Smooth muscle cell (in vitro differentiated cells): ENCODE measurements at regions not wholly inside any gene's neighbourhood (a gene's known extent, or its start where the extent isn't known, plus 50 kb on each side); places are given as distances from the start of the nearest gene placed in this dataset.

Experiments used
- DNase-seq: peaks from one replicate; lab custom pipeline; 2025; ENCODE audit not compliant: unreplicated experiment; lab: John Stamatoyannopoulos, UW
- H2AFZ ChIP-seq: fragments of 200-600 bp; sonication (generic); 2 replicates; pipeline ENCODE4 v1.6.0; 2016; ENCODE audit warnings: antibody characterized with exemption, low read depth, mild to moderate bottlenecking
- H3F3A ChIP-seq: fragments of 200-600 bp; sonication (generic); 2 replicates; pipeline ENCODE4 v1.6.0; 2017; ENCODE audit warnings: antibody characterized with exemption, low read depth
- H3K27ac ChIP-seq: fragments of 200-600 bp; sonication (generic); 2 replicates; pipeline ENCODE4 v1.5.1; 2016; ENCODE audit warnings: low read depth, mild to moderate bottlenecking
- H3K27me3 ChIP-seq: fragments of 200-600 bp; sonication (generic); 2 replicates; pipeline ENCODE4 v1.6.1; 2016; ENCODE audit warnings: low read depth, mild to moderate bottlenecking
- H3K36me3 ChIP-seq: fragments of 200-600 bp; sonication (generic); 2 replicates; pipeline ENCODE4 v1.5.1; 2016; ENCODE audit warnings: low read depth
- H3K4me1 ChIP-seq: fragments of 200-600 bp; sonication (generic); 2 replicates; pipeline ENCODE4 v1.5.1; 2016; ENCODE audit warnings: low read depth
- H3K4me2 ChIP-seq: fragments of 200-600 bp; sonication (generic); 2 replicates; pipeline ENCODE4 v1.6.0; 2016; ENCODE audit warnings: mild to moderate bottlenecking
- H3K4me3 ChIP-seq: fragments of 200-600 bp; sonication (generic); 2 replicates; pipeline ENCODE4 v1.5.1; 2016; ENCODE audit warnings: mild to moderate bottlenecking
- H3K79me2 ChIP-seq: fragments of 200-600 bp; sonication (generic); 2 replicates; pipeline ENCODE4 v1.6.0; 2016; ENCODE audit warnings: low read depth, mild to moderate bottlenecking
- H3K9ac ChIP-seq: fragments of 200-600 bp; sonication (generic); 2 replicates; pipeline ENCODE4 v1.6.0; 2016; ENCODE audit warnings: low read depth
- H3K9me3 ChIP-seq: fragments of 200-600 bp; sonication (generic); replicated peaks from 2 replicates; pipeline ENCODE4 v1.5.1; 2016; ENCODE audit warnings: low read depth
- H4K20me1 ChIP-seq: fragments of 200-600 bp; sonication (generic); 2 replicates; pipeline ENCODE4 v1.6.0; 2016; ENCODE audit warnings: low read depth
- WGBS: methylation state at CpG from one replicate; pipeline ENCODE4 v1.1.7; 2016; ENCODE audit warnings: low lambda C conversion rate; 5-methylcytosine and 5-hydroxymethylcytosine counted together
- TF ChIP-seq, protein P1 (sequence below): fragments of 200-600 bp; sonication (generic); IDR thresholded peaks from 2 replicates; pipeline ENCODE4 v1.5.1; 2017; ENCODE audit warnings: borderline replicate concordance, mild to moderate bottlenecking, antibody characterized with exemption; ENCODE audit not compliant: insufficient read depth, poor library complexity, severe bottlenecking

DNA sequence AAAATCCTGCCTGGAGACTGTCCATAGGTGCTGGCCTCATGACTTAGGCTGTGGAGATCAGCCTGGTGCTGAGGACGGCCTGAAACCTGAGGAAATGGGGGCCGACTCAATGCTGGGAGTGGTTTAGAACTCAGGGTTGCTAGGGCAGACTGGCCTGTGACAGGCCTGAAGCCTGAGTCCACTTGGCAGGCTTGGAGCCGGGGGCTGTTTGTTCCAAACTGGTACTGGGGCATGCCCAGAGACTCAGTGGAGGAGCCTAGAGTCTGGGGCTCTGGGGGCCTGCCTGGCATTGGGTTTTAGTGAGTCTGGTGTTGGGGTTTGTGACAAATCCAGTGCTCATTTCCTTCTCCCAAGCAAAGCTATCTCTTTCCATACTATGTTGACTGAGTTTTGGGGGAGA lies 489.7 kb upstream of the CNKSR2 start:
- Histone ChIP-seq H3K79me2 (no peaks in the 10 kb centered on the region), H3K9ac (no peak overlapping the region), H3K27ac (no peak overlapping the region), H3K9me3 (no peaks in the 10 kb centered on the region), H2AFZ (no peak overlapping the region), H3K27me3 (no peaks in the 10 kb centered on the region), H3K4me3 (no peak overlapping the region), H3K4me1 (no peaks in the 10 kb centered on the region), H4K20me1 (no peaks in the 10 kb centered on the region), H3K36me3 (no peaks in the 10 kb centered on the region), H3K4me2 (no peak overlapping the region), H3F3A (no peaks in the 10 kb centered on the region)
- TF ChIP-seq, protein P1, sequence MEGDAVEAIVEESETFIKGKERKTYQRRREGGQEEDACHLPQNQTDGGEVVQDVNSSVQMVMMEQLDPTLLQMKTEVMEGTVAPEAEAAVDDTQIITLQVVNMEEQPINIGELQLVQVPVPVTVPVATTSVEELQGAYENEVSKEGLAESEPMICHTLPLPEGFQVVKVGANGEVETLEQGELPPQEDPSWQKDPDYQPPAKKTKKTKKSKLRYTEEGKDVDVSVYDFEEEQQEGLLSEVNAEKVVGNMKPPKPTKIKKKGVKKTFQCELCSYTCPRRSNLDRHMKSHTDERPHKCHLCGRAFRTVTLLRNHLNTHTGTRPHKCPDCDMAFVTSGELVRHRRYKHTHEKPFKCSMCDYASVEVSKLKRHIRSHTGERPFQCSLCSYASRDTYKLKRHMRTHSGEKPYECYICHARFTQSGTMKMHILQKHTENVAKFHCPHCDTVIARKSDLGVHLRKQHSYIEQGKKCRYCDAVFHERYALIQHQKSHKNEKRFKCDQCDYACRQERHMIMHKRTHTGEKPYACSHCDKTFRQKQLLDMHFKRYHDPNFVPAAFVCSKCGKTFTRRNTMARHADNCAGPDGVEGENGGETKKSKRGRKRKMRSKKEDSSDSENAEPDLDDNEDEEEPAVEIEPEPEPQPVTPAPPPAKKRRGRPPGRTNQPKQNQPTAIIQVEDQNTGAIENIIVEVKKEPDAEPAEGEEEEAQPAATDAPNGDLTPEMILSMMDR: no peak
- WGBS: 71% methylated on average over 3 of the region's 3 CpGs
- no peak for DNase-seq

DNA sequence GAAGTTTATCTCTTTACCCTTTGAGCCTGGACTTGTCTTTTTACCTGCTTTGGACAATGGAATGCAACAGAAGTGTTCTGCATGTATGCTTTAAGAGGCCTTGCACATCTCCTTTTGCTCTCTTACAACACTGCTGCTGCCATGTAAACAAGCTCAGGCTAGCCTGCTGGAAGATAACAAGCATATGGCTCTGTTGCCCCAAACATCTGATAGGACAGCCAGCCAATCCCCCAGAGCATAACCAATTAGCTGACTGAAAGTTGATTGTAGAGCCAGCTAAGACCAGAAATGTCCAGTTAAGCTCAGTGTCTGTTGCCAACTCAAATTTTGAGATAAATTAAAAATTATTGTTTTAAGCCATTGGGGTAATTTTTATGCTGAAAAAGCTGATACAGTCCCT lies 510.6 kb upstream of the CNKSR2 start:
- no peak overlapping the region for H3K27ac ChIP-seq
- no peaks in the 10 kb centered on the region for H3K27me3 ChIP-seq
- TF ChIP-seq, protein P1: no peak
- H3F3A ChIP-seq: no peaks in the 10 kb centered on the region
- H4K20me1 ChIP-seq: no peaks in the 10 kb centered on the region
- H2AFZ ChIP-seq: no peak overlapping the region
- no peaks in the 10 kb centered on the region for H3K4me1 ChIP-seq
- H3K4me3 ChIP-seq: no peak overlapping the region
- peaks cover 6% of the 10 kb centered on the region for H3K9me3 ChIP-seq
- no peaks in the 10 kb centered on the region for H3K79me2 ChIP-seq
- no peak for DNase-seq
- no peaks in the 10 kb centered on the region for H3K36me3 ChIP-seq
- no peak overlapping the region for H3K4me2 ChIP-seq
- H3K9ac ChIP-seq: no peak overlapping the region

DNA sequence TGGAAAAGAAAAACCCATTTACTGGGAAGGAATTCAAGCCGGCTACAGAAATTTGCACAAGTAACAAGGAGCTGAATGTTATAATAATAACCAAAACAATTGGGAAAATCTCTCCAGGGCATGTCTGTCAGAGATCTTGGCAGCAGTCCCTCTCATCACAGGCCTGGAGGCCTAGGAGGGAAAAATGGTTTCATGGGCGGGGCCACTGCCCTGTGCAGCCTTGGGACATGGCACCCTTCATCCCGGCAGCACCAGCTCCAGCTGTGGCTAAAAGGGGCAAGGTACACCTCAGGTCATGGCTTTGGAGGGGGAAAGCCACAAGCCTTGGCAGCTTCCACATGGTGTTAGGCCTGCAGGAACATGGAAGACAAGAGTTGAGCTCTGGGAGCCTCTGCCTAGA lies 513.1 kb upstream of the CNKSR2 start:
- Histone ChIP-seq H3K4me2 (no peak overlapping the region), H3K36me3 (no peaks in the 10 kb centered on the region), H3K79me2 (no peaks in the 10 kb centered on the region), H4K20me1 (no peaks in the 10 kb centered on the region), H3K27ac (no peak overlapping the region), H2AFZ (no peak overlapping the region), H3K4me1 (peaks cover 6% of the 10 kb centered on the region), H3K27me3 (no peaks in the 10 kb centered on the region), H3K9ac (no peak overlapping the region), H3F3A (no peaks in the 10 kb centered on the region), H3K4me3 (no peak overlapping the region), H3K9me3 (peaks cover 6% of the 10 kb centered on the region)
- 71% methylated on average over 3 of the region's 3 CpGs for WGBS
- no peak for DNase-seq
- TF ChIP-seq, protein P1: no peak

DNA sequence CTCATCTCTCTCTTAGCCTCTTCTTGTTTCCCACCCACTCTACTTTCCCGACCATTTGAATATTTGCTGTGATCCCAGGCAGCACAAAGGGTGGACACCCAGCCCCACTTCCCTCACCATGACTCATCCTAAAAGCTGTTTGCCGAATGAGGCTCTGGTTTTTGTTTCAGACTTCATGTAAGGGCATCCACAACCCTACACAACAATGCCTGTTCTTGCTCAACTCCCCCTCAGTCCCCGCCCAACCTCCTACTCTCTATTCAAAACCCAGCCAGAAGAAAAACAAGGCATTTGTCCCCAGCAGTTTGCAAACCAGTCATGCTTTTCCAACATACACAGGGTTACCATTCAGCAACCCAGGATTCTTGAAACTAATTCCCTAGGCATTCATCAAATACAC lies 516.5 kb upstream of the CNKSR2 start:
- Histone ChIP-seq H3K9ac (no peak overlapping the region), H3K4me3 (no peak overlapping the region), H3K9me3 (peaks cover 6% of the 10 kb centered on the region), H4K20me1 (no peaks in the 10 kb centered on the region), H3K4me2 (peak overlapping the region; percentile 40), H3K36me3 (no peaks in the 10 kb centered on the region), H3K27me3 (no peaks in the 10 kb centered on the region), H3K4me1 (peaks cover 6% of the 10 kb centered on the region), H3F3A (no peaks in the 10 kb centered on the region), H3K79me2 (no peaks in the 10 kb centered on the region), H3K27ac (peak overlapping the region; percentile 11), H2AFZ (no peak overlapping the region)
- WGBS: 28% methylated on average over 3 of the region's 3 CpGs
- no peak for DNase-seq
- TF ChIP-seq, protein P1: no peak
